GM18519 (cell line): ENCODE measurements at regions not wholly inside any gene's neighbourhood (a gene's known extent, or its start where the extent isn't known, plus 50 kb on each side); places are given as distances from the start of the nearest gene placed in this dataset.

Source experiments
- ATAC-seq: cut with Tn5 transposase; IDR thresholded peaks from one replicate; pipeline ENCODE4 v1.9.1; 2021; ENCODE audit warnings: mild to moderate bottlenecking, moderate library complexity; ENCODE audit not compliant: unreplicated experiment, low FRiP score

DNA sequence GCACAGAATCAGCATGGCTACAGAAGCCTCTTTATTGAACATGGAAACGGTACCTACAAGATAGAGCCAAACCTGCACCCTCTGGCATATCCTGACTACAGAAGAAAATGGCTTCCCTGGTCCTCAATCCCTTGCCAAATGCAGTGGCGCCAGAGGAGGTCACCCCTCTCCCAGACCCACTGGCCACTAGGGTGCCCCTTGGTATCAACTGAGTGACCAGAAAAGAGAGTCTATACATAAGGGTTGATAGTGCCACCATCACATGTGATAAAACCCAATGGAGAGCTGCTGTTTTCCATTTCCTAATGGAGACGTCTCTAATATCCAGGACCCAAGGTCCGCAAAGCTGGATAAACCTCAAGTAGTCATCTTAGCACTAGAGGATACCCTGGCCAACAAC, 52.7 kb upstream of the ALK start:
- no peak for ATAC-seq

DNA sequence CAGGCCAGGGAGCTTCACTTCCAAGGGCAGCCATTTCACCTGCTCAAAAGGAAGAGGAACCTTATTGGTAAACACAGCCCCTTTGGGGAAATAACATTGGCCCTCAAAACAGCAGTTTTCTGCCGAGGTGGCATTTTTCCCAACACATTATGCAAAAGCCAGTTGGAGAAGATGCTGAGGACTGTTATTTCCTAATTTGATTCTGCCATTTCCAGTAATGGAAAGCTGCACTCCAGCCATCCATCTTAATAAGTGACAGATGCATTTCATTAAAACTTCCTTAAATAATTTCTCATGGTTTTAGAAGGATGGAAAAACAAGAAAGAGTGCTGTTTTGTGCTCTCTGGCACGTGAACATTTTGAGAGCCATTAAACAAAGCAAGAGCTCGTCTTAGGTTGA, 55.9 kb upstream of the ALK start:
- no peak for ATAC-seq

DNA sequence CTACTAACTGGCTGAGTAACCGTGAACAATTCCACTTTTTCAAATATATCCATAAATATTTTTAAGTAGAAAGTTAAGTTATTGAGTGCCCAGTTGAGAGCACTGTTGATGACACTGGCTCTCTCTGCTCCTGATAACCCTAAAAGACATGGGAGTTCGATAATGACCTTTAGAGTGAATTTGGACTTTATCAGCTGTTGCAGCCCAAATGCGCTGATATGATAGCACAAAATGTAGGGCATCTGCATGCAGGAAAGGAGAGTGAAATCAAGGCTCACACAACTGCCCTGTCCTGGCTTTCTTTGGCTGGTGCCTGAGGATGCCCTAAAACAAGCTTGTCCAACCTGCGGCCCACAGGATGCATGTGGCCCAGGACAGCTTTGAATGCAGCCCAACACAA, 60.0 kb upstream of the ALK start:
- no peak for ATAC-seq

DNA sequence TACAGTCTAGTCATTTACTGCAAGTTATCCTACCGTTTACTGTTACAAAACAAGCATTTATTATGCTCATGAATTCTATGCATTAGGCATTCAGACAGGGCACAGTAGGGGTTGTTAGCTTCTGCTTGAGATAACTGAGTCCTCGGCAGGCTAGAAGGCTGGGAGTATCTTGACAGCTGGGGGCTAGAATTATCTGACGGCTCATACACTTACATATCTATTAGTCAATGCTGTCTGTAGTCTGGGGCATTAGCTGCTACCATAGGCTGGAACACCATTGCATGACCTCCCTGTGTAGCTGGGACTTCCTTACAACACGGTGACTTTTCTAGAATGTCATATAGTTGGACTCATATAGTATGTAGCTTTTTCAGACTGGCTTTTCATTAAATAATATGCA, 61.9 kb upstream of the ALK start:
- no peak for ATAC-seq

DNA sequence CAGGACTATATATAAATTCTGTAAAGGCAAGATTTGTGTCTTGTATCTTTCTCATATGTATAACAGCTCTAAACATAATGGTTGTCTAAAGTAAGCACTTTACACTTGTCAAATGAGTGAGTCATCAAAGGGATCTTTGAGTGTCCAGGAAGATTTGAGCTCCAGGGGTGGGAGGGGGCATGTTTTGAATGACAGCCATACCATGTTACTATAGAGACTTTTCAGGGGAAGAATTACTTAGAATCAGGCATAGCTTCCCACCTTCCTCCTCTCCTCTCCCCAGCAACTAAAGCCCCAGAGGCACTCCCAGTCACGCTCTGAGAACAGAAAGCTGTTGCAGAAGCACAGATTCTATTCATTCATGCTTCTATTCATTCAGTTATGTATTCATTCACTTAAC, 65.8 kb upstream of the ALK start:
- no peak for ATAC-seq

DNA sequence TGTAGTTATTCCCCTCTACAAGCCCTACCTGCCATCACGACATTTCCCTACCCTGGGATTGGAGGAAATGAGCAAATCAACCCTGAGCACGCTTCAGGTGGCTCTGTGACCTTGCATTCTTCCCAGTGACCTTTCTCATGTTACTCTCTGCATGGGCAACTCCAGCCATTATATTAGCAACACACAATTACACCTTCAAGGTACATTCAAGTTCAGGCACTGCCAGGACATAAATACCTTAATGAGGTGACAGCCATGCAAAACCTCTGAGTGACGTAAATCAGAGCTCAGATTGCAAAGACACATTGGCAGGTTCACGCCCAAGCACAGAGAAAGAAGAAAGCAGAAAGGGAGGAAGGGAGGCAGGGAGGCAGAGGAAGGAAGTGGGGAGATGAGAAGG, 68.7 kb upstream of the ALK start:
- ATAC-seq, result no peak

DNA sequence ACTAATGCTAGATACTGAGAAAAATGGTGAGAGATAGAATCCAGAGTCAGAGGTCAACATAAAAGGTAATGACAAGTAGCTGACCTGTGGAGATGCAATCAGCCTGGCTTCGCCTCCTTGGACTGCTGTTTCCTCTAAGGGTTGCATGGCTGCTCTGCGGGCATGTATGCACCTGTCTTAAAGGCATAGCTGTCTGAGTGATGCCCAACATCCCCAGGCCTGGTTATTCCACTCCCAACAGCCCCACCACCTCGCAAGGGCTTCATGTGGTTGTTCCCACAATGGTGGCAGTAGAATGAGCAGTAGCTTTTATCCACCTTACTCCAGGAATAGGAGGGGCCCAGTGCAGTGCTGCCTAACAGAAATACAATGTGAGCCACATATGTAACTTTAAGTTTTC, 69.7 kb upstream of the ALK start:
- no peak for ATAC-seq

DNA sequence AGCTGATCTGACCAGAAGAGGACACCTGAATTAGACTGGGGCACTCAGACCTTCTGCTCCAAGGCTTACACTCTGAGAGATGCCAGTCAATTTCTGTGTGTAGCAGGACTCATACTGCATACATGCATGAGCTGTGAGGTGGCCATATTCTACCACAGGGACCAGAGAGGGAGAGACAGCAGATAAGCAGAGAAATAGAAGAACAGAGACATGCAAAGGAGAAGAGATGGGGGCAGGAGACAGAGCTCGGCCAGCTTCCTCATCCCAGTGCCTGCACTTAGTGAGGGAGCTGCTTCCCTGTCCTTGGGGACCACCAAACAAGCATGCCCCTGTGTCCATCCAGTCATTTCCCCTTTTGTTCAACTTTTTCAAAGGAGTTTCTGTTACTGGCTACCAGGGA, 73.9 kb upstream of the ALK start:
- ATAC-seq, result no peak

DNA sequence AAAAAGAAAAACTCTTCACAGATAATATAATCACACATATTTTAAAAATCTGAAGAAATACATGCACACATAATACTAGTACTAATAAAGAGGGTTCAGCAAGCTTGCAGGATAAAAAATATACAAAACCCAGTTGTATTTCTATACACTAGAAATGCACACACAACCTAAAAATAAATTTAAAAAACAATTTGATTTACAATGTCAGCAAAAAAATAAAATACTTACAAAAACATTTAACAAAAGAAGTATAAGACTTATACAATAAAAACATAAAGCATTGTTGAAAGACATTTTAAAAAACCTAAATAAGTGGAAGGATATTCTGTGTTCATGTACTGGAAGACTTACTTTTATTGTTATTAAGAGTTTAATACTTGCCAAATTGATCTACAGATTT, 81.7 kb upstream of the ALK start:
- ATAC-seq, result no peak

DNA sequence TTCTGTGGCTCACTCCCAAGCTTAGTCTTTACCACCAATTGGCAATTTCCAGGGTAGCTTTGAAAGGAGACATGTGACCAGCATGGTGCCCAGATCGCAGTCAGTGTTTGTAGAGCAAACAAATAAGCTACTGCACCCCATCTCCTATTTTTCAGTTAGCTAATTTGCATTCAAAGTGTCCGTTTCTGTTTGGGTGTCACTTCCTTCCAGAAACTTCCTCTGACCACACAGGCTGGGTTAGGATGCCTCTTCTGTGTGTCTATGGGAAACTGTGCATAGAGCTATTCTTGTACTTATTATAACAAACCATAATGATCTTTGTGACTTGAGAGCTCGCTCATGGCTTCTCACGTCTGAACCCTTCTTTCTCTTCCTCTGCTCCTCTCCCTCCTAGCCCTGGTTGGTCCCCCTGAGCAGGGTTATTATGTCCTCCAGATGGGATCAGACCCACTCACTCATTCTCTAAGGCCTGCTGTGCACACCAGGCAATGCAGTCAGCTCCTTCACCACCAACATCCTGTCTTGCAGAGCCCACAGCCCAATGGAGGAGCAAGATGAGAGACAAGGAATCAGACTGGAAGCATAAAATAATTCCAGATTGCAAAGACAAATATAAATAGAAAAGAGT, 101.2 kb upstream of the ALK start:
- no peak for ATAC-seq

DNA sequence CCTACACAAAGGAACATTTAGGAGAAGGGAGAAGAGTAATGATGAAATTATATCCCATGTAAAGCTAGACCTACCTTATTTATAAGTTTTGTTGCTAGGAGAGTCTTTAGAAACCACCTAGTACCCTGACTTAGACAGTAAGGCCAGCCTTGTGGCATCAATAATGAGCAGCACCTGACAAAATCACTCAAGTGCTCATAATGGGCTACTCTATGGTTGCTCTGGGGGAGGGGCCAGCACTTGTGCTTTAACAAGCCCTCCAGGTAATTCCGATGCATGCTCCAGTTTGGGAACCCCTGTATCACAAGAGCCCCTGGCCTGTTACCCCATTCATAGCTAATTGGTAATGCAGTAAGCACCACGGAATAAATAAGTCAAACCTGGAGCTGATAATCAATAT, 102.9 kb upstream of the ALK start:
- no peak for ATAC-seq

DNA sequence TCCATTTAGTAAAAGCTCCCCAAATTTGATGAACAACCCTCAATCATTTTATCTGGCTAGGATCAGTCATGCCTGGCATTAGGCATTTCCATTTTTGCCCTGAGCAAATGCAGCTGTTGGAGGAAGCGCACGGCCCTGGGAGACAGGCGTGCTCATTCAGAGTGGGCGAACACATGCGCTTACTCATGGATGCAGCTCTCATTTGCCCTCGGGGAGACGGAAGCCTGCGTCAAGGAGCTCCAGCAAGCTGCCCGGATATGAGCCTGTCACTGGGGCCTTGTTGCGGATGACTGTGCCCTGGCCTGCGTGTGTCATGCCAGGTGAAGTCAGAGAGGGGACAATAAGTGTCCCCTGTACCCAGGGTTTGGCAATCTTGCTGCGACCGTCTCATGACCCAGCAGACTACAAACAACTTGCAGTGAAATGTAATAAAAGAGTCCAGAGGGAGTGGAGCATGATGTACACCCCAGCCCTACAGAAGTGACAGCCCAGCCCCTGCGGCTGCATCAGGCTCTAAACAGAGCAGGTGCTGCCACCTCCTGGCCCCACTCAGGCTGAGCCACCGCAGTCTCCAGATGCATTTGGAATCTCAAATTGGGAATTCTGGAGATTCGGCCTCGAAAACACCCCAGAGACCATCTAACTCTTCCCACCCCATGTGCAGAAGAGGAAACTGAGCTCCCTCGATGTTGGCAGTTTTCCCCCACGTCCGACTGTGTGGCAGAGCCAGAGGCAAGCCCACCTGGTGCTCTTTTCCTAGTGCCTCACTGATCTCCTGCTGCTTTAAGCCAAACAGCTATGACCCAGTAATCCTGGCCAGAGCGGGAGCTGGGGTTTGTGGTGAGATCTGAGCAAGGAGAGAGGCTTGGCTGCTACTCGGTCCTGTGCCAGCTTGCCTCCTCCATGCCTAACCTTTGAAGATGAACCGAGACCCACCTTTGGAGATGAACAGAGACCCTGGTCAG, 105.0 kb upstream of the ALK start:
- ATAC-seq, result no peak

DNA sequence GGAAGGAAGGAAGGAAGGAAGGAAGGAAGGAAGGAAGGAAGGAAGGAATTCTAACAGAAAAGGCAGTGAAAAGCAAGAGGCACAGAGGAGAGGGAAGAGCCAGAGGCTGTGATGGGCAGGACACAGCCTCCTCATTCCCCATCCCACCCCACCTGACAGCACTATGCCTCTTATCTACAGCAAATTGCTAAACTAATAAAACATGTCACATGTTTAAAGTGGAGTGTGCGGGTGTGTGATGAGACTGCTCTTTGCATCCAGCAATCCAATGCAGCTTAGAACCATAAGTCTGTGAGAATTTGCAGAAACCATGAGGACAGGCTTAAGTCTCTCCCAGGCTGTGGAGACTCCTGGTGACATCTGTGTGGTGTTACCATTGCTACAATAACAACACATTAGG, 108.4 kb upstream of the ALK start:
- no peak for ATAC-seq

DNA sequence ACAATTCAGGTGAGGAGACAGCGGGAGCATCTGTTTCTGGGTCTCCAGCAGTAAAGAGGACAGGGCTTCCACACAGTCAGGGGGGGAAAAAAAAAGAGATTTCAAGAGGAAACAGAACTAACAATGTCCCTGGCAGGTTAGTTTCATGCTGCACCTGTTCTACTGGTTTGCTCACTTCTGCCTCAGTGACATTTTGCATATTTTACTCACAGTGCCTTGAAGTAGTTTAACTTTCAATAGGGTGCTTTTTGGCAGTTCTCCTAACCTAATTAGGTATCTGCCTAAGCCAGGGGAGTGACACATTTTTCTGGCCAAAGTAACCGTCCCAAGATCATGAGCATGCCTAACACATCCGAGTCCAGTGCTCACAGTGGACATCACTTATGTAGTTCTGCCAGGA, 109.0 kb upstream of the ALK start:
- ATAC-seq, result no peak

DNA sequence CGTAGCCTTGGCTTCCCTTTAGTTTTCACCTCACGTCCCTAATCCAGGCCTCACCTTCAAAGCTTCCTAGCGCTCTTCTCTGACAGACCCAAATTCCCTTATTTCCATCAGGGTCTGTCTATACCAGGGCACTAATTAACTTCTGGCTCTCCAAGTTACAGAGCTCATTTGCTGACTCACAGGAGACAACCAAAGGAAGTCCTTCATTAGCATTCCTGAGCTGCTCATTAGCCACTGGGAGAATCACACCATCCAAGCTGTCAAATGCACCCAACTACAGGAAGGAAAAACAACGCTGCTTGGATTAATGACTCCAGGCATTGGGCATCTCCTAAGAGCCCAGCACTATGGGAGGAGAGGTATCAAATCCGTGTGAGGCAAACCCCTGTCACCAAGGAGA, 109.8 kb upstream of the ALK start:
- ATAC-seq, result no peak

DNA sequence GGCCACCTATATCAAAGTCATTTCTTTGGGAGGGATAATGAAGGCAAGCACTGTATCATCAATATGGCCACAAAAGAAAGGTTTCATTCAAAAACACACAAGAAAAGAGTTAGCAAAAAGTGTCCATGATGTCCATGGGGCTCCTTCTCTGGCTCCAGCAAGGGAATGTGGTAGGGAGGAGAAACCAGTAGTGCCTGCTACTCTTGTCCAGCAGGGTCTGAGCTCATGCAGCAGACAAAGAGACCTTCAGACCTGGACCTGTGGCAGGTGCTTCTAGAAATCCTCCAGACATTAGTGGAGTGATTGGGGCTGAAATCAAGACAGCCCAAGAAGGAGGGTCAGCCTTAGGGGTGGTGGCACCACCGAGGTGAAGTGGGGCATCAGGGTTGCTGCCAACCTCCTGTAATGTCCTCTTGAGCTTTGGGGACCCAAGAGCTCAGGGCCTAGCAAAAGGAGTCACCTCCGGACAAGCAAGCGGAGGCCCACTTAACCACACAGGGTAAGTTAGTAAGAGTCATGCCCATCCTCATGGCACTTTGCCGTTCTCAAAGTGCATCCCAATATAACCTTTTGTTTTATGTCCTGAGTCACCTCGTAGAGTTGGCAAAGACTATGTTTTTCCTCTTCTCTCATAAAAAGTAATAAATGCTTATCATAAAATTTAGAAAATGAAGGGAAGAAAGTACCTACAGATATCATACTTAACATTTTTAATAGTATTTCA, 112.6 kb upstream of the YPEL5 start:
- no peak for ATAC-seq

DNA sequence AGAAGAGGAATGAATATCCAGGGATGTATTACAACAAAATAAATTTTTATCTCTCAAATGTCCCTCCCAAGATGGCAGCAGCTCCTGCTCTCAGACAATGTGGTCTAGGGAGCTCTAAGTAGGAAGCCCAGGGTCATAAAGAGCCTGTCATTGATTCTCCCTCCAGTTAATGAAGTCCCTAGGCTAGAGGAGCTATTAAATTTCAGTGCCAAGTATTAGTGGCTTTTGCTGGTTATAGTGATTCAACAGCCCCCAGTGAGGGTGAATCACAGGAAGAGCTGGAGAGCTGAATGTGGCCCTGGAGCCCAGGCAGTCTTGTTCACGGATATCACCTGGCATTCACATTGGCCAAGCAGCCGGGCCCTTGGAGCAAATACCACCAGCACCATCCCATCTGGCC, 109.8 kb upstream of the YPEL5 start:
- no peak for ATAC-seq

DNA sequence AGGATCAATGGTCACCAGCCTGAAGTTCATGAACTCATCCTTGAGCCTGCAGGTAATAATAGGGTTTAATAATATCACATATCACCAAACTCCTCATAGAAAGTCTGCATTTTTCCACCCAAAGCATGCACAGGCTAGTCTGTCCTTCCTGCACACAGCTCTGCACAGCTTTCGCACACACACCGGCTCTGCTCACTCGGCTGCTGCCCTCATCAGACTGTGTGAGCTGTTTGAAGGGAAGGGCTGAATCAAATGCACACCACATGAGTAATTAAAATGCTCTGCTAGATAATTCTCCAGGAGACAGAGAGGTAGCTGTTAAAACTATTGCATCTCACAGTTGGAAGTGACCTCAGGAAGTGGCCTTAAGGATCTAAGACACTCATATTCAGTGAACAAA, 108.4 kb upstream of the YPEL5 start:
- ATAC-seq, result no peak

DNA sequence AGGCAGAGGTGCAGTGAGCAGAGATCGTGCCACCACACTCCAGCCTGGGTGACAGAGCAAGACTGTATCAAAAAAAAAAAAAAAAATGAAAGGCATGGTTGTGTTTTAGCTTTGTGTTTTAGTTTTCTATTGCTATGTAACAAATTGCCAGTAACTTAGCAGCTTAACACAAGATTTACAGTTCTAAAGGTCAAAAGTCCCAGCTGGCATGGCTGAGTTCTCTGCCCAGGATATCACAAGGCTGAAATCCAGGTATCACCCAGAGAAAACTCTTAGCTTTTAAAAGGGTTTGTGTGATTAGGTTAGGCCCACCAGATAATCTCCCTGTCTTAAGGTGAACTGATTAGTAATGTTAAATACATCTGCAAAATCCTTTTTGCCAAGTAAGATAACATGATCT, 107.7 kb upstream of the YPEL5 start:
- ATAC-seq, result no peak

DNA sequence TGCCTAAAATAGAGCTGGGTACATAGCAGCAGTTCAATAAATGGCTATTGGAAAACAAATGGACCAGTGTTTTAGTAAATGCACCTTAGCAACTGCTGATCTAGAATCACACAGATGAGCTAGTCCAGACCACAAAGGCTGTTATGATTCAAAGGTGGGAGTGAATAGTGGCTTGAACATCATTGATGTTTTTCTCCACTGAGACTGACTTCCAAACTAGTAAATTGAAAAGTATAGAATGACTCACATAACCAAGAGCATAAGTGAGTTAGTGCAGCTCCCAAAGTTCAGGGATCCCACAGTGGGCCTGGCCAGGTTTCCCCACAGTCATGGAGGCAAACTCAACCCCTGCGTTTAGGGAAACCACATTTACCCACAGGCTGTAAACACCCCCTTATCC, 106.7 kb upstream of the YPEL5 start:
- no peak for ATAC-seq

DNA sequence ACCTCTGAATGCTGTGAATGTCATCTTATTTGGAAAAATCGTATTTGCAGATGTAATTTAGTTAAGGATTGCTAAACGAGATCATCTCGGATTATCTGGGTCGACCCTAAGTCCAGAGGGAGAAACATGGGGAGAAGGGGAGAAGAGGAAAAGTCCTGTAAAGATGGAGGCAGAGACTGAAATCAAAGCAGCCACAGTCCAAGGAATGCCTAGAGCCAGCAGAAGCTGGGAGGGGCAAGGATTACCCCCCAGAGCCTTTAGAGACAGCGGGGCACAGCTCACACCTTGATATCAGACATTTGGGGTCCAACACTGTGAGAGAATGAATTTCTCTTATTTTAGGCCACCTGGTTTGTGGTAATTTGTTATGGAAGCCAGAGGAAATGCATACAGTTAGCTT, 104.9 kb upstream of the YPEL5 start:
- ATAC-seq, result no peak

DNA sequence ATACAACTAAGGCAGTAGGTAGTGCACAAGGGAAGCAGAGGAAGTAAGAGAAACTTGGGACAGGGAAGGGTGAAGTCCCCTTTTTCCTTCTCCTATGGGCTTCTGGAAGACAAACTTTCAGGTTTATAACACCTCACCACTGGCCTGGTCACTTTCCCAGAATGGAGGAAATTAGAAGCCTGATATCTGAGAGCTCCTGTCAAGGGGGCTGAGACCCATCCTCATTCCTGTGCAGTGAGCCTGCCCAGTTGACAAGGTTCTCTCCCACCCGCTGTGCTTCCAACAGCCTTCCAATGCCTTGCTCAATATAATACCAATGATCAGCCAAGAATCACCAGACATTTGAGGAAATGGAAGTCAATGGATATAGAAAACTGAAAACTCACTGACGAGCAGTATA, 100.4 kb upstream of the YPEL5 start:
- no peak for ATAC-seq
